GM18858 (cell line): ENCODE measurements at regions not wholly inside any gene's neighbourhood (a gene's known extent, or its start where the extent isn't known, plus 50 kb on each side); places are given as distances from the start of the nearest gene placed in this dataset.
"Not testable (repeated sequence)": the region's sequence is repeated elsewhere in the genome, so short reads cannot be mapped to it uniquely, and the experiment has no call there.

Source experiments
- ATAC-seq: cut with Tn5 transposase; IDR thresholded peaks from one replicate; pipeline ENCODE4 v1.9.1; 2021; ENCODE audit not compliant: unreplicated experiment

- ATAC-seq = no peak
Observed at GRCh38 chr15:38002883-38003477, 68.5 kb downstream of the TMCO5A start.

- no peak for ATAC-seq
Observed at GRCh38 chr15:38004218-38004861, 69.9 kb downstream of the TMCO5A start.

GRCh38 chr15:38005953-38006808 is 71.7 kb downstream of the TMCO5A start:
- ATAC-seq = no peak

GRCh38 chr15:38010395-38010794 is 76.0 kb downstream of the TMCO5A start:
- ATAC-seq = no peak

- no peak for ATAC-seq
Observed at GRCh38 chr15:38012894-38013293, 78.5 kb downstream of the TMCO5A start.

GRCh38 chr15:38017721-38018120 is 83.3 kb downstream of the TMCO5A start:
- no peak for ATAC-seq

GRCh38 chr15:38019066-38019465 is 84.6 kb downstream of the TMCO5A start:
- no peak for ATAC-seq

- no peak for ATAC-seq
Observed at GRCh38 chr15:38021259-38021658, 86.8 kb downstream of the TMCO5A start.

GRCh38 chr15:38024293-38025091 is 90.1 kb downstream of the TMCO5A start:
- no peak for ATAC-seq

GRCh38 chr15:38025656-38026055 is 91.2 kb downstream of the TMCO5A start:
- not testable (repeated sequence) for ATAC-seq

- ATAC-seq = no peak
Observed at GRCh38 chr15:38028869-38029268, 94.4 kb downstream of the TMCO5A start.

- no peak for ATAC-seq
Observed at GRCh38 chr15:38029736-38030135, 95.3 kb downstream of the TMCO5A start.

- ATAC-seq = no peak
Observed at GRCh38 chr15:38030609-38031008, 96.2 kb downstream of the TMCO5A start.

- no peak for ATAC-seq
Observed at GRCh38 chr15:38035701-38036100, 101.3 kb downstream of the TMCO5A start.

- ATAC-seq = no peak
Observed at GRCh38 chr15:38036790-38037338, 102.4 kb downstream of the TMCO5A start.

GRCh38 chr15:38038659-38039442 is 104.4 kb downstream of the TMCO5A start:
- ATAC-seq = no peak

- no peak for ATAC-seq
Observed at GRCh38 chr15:38040615-38041014, 106.2 kb downstream of the TMCO5A start.

- no peak for ATAC-seq
Observed at GRCh38 chr15:38041576-38041975, 107.1 kb downstream of the TMCO5A start.

GRCh38 chr15:38042211-38042610 is 107.8 kb downstream of the TMCO5A start:
- no peak for ATAC-seq
